GM23338 (cell line): ENCODE measurements at regions not wholly inside any gene's neighbourhood (a gene's known extent, or its start where the extent isn't known, plus 50 kb on each side); places are given as distances from the start of the nearest gene placed in this dataset.

Experiments
- ATAC-seq: fragments of 200-7000 bp; cut with Tn5 transposase; 3 replicates; pipeline ENCODE4 v1.9.1; 2020
- DNase-seq: peaks from one replicate; pipeline ENCODE4 v3.0.0-alpha.2; 2015; ENCODE audit warnings: low spot score
- H2AFZ ChIP-seq: fragments of 200-600 bp; sonication (generic); 2 replicates; pipeline ENCODE4 v1.8.0; 2016; ENCODE audit warnings: antibody characterized with exemption, mild to moderate bottlenecking, moderate library complexity
- H3F3A ChIP-seq: fragments of 200-600 bp; sonication (generic); replicated peaks from 2 replicates; pipeline ENCODE4 v1.8.0; 2017; ENCODE audit warnings: antibody characterized with exemption, mixed run types, low read depth
- H3K27ac ChIP-seq: fragments of 200-600 bp; sonication (generic); 2 replicates; pipeline ENCODE4 v1.6.1; 2016; ENCODE audit warnings: low read depth
- H3K27me3 ChIP-seq: fragments of 200-600 bp; sonication (generic); 2 replicates; pipeline ENCODE4 v1.8.0; 2016; ENCODE audit warnings: mild to moderate bottlenecking, mixed run types, moderate library complexity; ENCODE audit not compliant: insufficient read depth
- H3K36me3 ChIP-seq: fragments of 200-600 bp; sonication (generic); 2 replicates; pipeline ENCODE4 v1.8.0; 2016; ENCODE audit warnings: mild to moderate bottlenecking; ENCODE audit not compliant: insufficient read depth
- H3K4me1 ChIP-seq: fragments of 200-600 bp; sonication (generic); 2 replicates; pipeline ENCODE4 v1.8.0; 2016; ENCODE audit warnings: mild to moderate bottlenecking, moderate library complexity; ENCODE audit not compliant: insufficient read depth
- H3K4me2 ChIP-seq: fragments of 200-600 bp; sonication (generic); 2 replicates; pipeline ENCODE4 v1.7.1; 2017; ENCODE audit warnings: mixed run types
- H3K4me3 ChIP-seq: fragments of 200-600 bp; sonication (generic); 2 replicates; pipeline ENCODE4 v1.6.1; 2016; ENCODE audit warnings: mixed run types
- H3K79me2 ChIP-seq: fragments of 200-600 bp; sonication (generic); replicated peaks from 2 replicates; pipeline ENCODE4 v1.8.0; 2017; ENCODE audit warnings: mild to moderate bottlenecking; ENCODE audit not compliant: insufficient read depth
- H3K9me2 ChIP-seq: fragments of 200-600 bp; sonication (generic); 2 replicates; pipeline ENCODE4 v1.8.0; 2017; ENCODE audit not compliant: insufficient read depth
- H4K20me1 ChIP-seq: fragments of 200-600 bp; sonication (generic); replicated peaks from 2 replicates; pipeline ENCODE4 v1.8.0; 2017; ENCODE audit warnings: mild to moderate bottlenecking; ENCODE audit not compliant: insufficient read depth
- H3K27ac Mint-ChIP-seq: 2 replicates; pipeline ENCODE4 v1.8.0; 2020; ENCODE audit warnings: inconsistent platforms, mild to moderate bottlenecking, moderate library complexity, mixed read lengths
- H3K27me3 Mint-ChIP-seq: 3 replicates; pipeline ENCODE4 v1.8.0; 2022; ENCODE audit warnings: low read depth, mild to moderate bottlenecking, moderate library complexity, mixed read lengths, inconsistent platforms; ENCODE audit not compliant: insufficient read depth, poor library complexity
- H3K36me3 Mint-ChIP-seq: 3 replicates; pipeline ENCODE4 v1.8.0; 2021; ENCODE audit warnings: low read depth, mild to moderate bottlenecking, inconsistent platforms, moderate library complexity, mixed read lengths
- H3K4me1 Mint-ChIP-seq: 3 replicates; pipeline ENCODE4 v1.8.0; 2020; ENCODE audit warnings: mild to moderate bottlenecking, inconsistent platforms, mixed read lengths
- H3K4me3 Mint-ChIP-seq: 3 replicates; pipeline ENCODE4 v1.8.0; 2021; ENCODE audit warnings: moderate library complexity, mild to moderate bottlenecking, inconsistent platforms, mixed read lengths
- H3K9me3 Mint-ChIP-seq: 3 replicates; pipeline ENCODE4 v1.8.0; 2020; ENCODE audit warnings: moderate library complexity, mild to moderate bottlenecking, inconsistent platforms, mixed read lengths
- CREB1 ChIP-seq: fragments of 250-450 bp; sonication (Bioruptor Pico); IDR thresholded peaks from 2 replicates; pipeline ENCODE4 v1.5.0; 2020; ENCODE audit warnings: low read depth, mild to moderate bottlenecking, moderate library complexity
- ETS1 ChIP-seq: IDR thresholded peaks from 2 replicates; pipeline ENCODE4 v1.6.1; 2016; ENCODE audit warnings: antibody characterized with exemption
- EZH2 ChIP-seq: fragments of 200-600 bp; sonication (generic); IDR thresholded peaks from one replicate; pipeline ENCODE4 v1.8.0; 2017; ENCODE audit warnings: antibody characterized with exemption, mild to moderate bottlenecking, low read depth; ENCODE audit not compliant: unreplicated experiment
- EZH2phosphoT487 ChIP-seq: fragments of 200-600 bp; sonication (generic); IDR thresholded peaks from one replicate; pipeline ENCODE4 v1.8.1; 2018; ENCODE audit warnings: antibody characterized with exemption; ENCODE audit not compliant: unreplicated experiment
- JUNB ChIP-seq: IDR thresholded peaks from one replicate; pipeline ENCODE4 v1.6.1; 2016; ENCODE audit warnings: antibody characterized with exemption; ENCODE audit not compliant: unreplicated experiment
- NANOG ChIP-seq: IDR thresholded peaks from 2 replicates; pipeline ENCODE4 v1.6.1; 2016; ENCODE audit warnings: antibody characterized with exemption, borderline replicate concordance
- POLR2AphosphoS5 ChIP-seq: IDR thresholded peaks from 2 replicates; pipeline ENCODE4 v1.6.1; 2016; ENCODE audit warnings: antibody characterized with exemption, low read depth
- REST ChIP-seq: IDR thresholded peaks from one replicate; pipeline ENCODE4 v1.6.1; 2018; ENCODE audit warnings: antibody characterized with exemption; ENCODE audit not compliant: unreplicated experiment
- STAT1 ChIP-seq: IDR thresholded peaks from one replicate; pipeline ENCODE4 v1.6.1; 2016; ENCODE audit warnings: antibody characterized with exemption; ENCODE audit not compliant: unreplicated experiment
- ZNF114 ChIP-seq: fragments of 250-450 bp; sonication (Bioruptor Pico); IDR thresholded peaks from 2 replicates; pipeline ENCODE4 v1.5.0; 2020; ENCODE audit warnings: mild to moderate bottlenecking, moderate library complexity
- ZNF331 ChIP-seq: fragments of 250-450 bp; sonication (Bioruptor Pico); IDR thresholded peaks from 2 replicates; pipeline ENCODE4 v1.5.0; 2020; ENCODE audit warnings: low read depth, mild to moderate bottlenecking, moderate library complexity
- TF ChIP-seq, protein P1 (sequence below), 2 experiments: fragments of 200-600 bp in 1 of 2; sonication (generic) in 1 of 2; conservative IDR thresholded peaks; 2 replicates each; pipeline versions ENCODE4 v1.5.1 to v1.6.1; 2016 to 2017; ENCODE audit warnings: antibody characterized with exemption in 2 of 2, low read depth in 2 of 2, mild to moderate bottlenecking in 2 of 2, moderate library complexity in 1 of 2
- TF ChIP-seq, protein P2 (sequence below): fragments of 250-450 bp; sonication (Bioruptor Pico); IDR thresholded peaks from 2 replicates; pipeline ENCODE4 v1.5.0; 2020; ENCODE audit warnings: mild to moderate bottlenecking, moderate library complexity

DNA sequence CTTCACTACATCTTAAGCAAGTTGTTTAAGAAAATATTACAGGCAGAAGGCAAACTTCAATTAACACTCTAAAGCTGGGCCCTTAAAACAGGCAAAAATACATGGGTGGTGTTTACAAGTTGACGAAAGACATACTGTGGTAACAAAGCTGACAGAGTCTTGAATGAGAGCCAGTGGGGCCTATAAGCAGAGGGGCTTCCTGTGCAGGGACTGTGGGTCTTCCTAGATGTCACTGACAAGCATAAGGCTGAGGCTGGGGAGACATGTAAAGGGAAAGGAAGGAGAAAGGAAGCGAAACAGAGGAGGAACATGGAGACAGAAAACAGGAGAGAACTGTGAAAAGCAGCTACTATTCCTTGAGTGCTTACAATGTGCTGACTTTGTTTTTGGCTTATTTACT lies 308.0 kb upstream of the RPS23 start:
- Histone ChIP-seq H4K20me1 (no peaks in the 10 kb centered on the region), H3K4me3 (no peak overlapping the region), H3K4me1 (no peaks in the 10 kb centered on the region), H3K4me2 (no peak overlapping the region), H3K79me2 (no peaks in the 10 kb centered on the region), H3K27ac (no peak overlapping the region), H3K36me3 (peaks cover 19% of the 10 kb centered on the region), H3K9me2 (peaks cover 4% of the 10 kb centered on the region; the same call in 1 of the 2 replicates), H3F3A (no peaks in the 10 kb centered on the region), H2AFZ (no peak overlapping the region), H3K27me3 (no peaks in the 10 kb centered on the region)
- ATAC-seq: no peak
- peaks cover 73% of the 10 kb centered on the region for H3K9me3 Mint-ChIP-seq
- DNase-seq: no peak
- H3K36me3 Mint-ChIP-seq: peaks cover 69% of the 10 kb centered on the region
- no peak for TF ChIP-seq NANOG
- no peak for TF ChIP-seq EZH2phosphoT487
- no peak for TF ChIP-seq ZNF114 (CRISPR knock-in tag)
- TF ChIP-seq JUNB: no peak
- TF ChIP-seq, protein P1, sequence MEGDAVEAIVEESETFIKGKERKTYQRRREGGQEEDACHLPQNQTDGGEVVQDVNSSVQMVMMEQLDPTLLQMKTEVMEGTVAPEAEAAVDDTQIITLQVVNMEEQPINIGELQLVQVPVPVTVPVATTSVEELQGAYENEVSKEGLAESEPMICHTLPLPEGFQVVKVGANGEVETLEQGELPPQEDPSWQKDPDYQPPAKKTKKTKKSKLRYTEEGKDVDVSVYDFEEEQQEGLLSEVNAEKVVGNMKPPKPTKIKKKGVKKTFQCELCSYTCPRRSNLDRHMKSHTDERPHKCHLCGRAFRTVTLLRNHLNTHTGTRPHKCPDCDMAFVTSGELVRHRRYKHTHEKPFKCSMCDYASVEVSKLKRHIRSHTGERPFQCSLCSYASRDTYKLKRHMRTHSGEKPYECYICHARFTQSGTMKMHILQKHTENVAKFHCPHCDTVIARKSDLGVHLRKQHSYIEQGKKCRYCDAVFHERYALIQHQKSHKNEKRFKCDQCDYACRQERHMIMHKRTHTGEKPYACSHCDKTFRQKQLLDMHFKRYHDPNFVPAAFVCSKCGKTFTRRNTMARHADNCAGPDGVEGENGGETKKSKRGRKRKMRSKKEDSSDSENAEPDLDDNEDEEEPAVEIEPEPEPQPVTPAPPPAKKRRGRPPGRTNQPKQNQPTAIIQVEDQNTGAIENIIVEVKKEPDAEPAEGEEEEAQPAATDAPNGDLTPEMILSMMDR (conservative IDR thresholded peaks at IDR 0.05; ENCODE audit: low read depth in 2 of 2): no peak
- TF ChIP-seq CREB1 (CRISPR knock-in tag): no peak
- TF ChIP-seq, protein P2, sequence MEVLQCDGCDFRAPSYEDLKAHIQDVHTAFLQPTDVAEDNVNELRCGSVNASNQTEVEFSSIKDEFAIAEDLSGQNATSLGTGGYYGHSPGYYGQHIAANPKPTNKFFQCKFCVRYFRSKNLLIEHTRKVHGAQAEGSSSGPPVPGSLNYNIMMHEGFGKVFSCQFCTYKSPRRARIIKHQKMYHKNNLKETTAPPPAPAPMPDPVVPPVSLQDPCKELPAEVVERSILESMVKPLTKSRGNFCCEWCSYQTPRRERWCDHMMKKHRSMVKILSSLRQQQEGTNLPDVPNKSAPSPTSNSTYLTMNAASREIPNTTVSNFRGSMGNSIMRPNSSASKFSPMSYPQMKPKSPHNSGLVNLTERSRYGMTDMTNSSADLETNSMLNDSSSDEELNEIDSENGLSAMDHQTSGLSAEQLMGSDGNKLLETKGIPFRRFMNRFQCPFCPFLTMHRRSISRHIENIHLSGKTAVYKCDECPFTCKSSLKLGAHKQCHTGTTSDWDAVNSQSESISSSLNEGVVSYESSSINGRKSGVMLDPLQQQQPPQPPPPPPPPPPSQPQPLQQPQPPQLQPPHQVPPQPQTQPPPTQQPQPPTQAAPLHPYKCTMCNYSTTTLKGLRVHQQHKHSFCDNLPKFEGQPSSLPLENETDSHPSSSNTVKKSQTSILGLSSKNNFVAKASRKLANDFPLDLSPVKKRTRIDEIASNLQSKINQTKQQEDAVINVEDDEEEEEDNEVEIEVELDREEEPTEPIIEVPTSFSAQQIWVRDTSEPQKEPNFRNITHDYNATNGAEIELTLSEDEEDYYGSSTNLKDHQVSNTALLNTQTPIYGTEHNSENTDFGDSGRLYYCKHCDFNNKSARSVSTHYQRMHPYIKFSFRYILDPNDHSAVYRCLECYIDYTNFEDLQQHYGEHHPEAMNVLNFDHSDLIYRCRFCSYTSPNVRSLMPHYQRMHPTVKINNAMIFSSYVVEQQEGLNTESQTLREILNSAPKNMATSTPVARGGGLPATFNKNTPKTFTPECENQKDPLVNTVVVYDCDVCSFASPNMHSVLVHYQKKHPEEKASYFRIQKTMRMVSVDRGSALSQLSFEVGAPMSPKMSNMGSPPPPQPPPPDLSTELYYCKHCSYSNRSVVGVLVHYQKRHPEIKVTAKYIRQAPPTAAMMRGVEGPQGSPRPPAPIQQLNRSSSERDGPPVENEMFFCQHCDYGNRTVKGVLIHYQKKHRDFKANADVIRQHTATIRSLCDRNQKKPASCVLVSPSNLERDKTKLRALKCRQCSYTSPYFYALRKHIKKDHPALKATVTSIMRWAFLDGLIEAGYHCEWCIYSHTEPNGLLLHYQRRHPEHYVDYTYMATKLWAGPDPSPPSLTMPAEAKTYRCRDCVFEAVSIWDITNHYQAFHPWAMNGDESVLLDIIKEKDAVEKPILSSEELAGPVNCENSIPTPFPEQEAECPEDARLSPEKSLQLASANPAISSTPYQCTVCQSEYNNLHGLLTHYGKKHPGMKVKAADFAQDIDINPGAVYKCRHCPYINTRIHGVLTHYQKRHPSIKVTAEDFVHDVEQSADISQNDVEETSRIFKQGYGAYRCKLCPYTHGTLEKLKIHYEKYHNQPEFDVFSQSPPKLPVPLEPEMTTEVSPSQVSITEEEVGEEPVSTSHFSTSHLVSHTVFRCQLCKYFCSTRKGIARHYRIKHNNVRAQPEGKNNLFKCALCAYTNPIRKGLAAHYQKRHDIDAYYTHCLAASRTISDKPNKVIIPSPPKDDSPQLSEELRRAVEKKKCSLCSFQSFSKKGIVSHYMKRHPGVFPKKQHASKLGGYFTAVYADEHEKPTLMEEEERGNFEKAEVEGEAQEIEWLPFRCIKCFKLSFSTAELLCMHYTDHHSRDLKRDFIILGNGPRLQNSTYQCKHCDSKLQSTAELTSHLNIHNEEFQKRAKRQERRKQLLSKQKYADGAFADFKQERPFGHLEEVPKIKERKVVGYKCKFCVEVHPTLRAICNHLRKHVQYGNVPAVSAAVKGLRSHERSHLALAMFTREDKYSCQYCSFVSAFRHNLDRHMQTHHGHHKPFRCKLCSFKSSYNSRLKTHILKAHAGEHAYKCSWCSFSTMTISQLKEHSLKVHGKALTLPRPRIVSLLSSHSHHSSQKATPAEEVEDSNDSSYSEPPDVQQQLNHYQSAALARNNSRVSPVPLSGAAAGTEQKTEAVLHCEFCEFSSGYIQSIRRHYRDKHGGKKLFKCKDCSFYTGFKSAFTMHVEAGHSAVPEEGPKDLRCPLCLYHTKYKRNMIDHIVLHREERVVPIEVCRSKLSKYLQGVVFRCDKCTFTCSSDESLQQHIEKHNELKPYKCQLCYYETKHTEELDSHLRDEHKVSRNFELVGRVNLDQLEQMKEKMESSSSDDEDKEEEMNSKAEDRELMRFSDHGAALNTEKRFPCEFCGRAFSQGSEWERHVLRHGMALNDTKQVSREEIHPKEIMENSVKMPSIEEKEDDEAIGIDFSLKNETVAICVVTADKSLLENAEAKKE (CRISPR knock-in tag): no peak
- TF ChIP-seq STAT1: no peak
- no peak for TF ChIP-seq REST
- TF ChIP-seq ZNF331: no peak
- TF ChIP-seq ETS1: no peak
- no peak for TF ChIP-seq EZH2
- TF ChIP-seq POLR2AphosphoS5: no peak
- H3K4me3 Mint-ChIP-seq: no peak overlapping the region
- H3K4me1 Mint-ChIP-seq: peaks cover 4% of the 10 kb centered on the region
- H3K27ac Mint-ChIP-seq: no peak overlapping the region; the same call in 1 of the 2 replicates
- H3K27me3 Mint-ChIP-seq: peaks cover 7% of the 10 kb centered on the region
